GM10248 (cell line): ENCODE measurements at regions not wholly inside any gene's neighbourhood (a gene's known extent, or its start where the extent isn't known, plus 50 kb on each side); places are given as distances from the start of the nearest gene placed in this dataset.

ENCODE experiments used
- CTCF ChIA-PET: fragments of 300-600 bp; sonication (Branson Sonifier 250); formaldehyde crosslinking; extraction: SDS; loops from one replicate; lab custom pipeline; 2021; ENCODE audit warnings: antibody characterized with exemption; lab: Yijun Ruan, JAX
- POLR2A ChIA-PET: fragments of 350-650 bp; sonication (Branson Sonifier 250); formaldehyde crosslinking; extraction: SDS; loops from one replicate; lab custom pipeline; 2020; ENCODE audit warnings: antibody characterized with exemption; lab: Yijun Ruan, JAX
- DNase-seq: peaks from one replicate; pipeline ENCODE4 v3.0.0; 2012; ENCODE audit errors: extremely low spot score
- TF ChIP-seq, protein P1 (sequence below): IDR thresholded peaks from 2 replicates; pipeline ENCODE4 v1.5.1; 2012; ENCODE audit warnings: mild to moderate bottlenecking, low read depth; ENCODE audit errors: extremely low read depth, missing control alignments, control extremely low read depth

DNA sequence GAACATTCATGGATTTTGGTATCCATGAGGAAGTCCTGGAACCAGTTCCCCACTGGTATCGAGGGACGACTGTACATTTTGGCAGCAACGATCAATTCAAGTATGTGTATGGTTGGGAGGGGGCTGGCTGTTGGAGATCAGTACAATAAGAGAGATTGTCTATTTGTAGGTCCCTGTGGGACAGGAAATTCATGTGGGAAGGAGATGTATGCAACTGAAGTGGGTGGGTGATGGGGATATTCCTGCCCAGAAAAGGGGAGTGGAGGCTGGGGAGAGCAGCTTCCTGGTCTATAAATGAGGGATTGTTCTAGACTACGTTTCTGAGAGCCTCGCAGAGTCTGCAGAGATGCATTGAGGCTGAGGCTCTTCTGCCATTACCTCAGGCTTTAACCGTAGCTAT is 140.2 kb upstream of the MAGI3 start:
- ChIA-PET POLR2A (interaction anchor here (0.5 kb wide), 1 partner anchor 609 kb away, joined by 4 read pairs; no protein-coding TSS in a partner anchor), CTCF (interaction anchor here (1.6 kb wide), 1 partner anchor 43 kb away, joined by 3 read pairs; no protein-coding TSS in a partner anchor)
- no peak for DNase-seq
- TF ChIP-seq, protein P1, sequence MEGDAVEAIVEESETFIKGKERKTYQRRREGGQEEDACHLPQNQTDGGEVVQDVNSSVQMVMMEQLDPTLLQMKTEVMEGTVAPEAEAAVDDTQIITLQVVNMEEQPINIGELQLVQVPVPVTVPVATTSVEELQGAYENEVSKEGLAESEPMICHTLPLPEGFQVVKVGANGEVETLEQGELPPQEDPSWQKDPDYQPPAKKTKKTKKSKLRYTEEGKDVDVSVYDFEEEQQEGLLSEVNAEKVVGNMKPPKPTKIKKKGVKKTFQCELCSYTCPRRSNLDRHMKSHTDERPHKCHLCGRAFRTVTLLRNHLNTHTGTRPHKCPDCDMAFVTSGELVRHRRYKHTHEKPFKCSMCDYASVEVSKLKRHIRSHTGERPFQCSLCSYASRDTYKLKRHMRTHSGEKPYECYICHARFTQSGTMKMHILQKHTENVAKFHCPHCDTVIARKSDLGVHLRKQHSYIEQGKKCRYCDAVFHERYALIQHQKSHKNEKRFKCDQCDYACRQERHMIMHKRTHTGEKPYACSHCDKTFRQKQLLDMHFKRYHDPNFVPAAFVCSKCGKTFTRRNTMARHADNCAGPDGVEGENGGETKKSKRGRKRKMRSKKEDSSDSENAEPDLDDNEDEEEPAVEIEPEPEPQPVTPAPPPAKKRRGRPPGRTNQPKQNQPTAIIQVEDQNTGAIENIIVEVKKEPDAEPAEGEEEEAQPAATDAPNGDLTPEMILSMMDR = no peak

DNA sequence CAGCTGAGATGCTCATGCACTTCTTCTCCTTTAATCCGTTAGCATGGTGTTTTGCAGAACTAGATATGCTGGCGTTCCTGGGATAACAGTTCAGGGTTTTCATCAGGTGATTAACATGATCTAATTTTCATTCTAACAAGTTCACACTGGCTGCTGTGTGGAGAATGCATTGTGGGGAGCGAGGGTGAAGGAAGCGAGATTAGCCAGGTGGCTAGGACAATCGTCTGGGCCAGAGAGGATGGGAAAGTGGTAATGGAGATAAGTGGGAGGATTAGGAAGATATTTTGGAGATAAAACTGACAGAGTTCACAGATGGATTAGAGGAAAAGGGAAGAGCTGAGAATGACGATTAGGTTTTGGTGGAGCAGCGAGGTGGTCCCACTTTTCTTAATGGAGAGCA is 138.1 kb upstream of the MAGI3 start:
- ChIA-PET CTCF (interaction anchor here (1.7 kb wide), 1 partner anchor 13 kb away, joined by 4 read pairs; no protein-coding TSS in a partner anchor), POLR2A (interaction anchor here (0.6 kb wide), 1 partner anchor 8 kb away, joined by 3 read pairs; no protein-coding TSS in a partner anchor)
- DNase-seq = no peak
- TF ChIP-seq, protein P1 = no peak

DNA sequence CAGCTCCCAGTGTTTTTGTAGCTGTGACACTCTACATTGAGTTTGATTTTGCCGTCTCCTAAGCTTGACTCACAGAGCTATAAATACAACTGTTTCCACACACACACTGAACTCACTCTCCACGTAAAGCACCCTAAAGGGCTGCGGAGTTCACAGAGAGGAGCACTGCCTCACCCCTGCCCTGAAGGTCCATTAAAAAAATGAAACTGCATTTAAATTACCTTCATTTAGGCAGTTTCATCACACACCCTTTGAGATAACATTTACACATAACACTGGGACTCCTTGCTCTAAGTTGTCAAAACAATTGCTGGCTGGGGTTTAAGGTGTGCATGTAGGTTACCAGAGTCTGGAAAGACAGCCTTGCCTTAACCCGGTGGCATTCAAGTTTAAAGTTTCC is 137.1 kb upstream of the MAGI3 start:
- POLR2A ChIA-PET = no interaction called here

DNA sequence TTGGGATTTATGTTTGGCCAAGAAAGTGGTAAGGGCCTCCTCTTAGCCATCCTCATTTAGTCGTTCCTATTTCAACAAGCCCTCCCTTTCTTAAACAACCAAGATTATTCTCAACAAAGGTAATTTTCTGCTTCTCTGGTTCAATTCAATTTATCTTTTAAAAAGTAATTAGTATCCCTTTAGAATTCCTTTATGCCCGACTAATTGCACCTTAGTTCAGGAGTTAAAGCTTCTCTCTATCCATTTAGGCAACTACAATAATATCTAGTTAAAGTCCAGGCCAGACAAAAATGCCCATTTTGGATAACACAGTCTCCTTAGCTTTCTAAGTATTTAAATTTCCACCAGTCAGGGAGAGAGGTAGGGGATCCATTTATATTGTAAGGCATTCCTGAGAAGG is 136.7 kb upstream of the MAGI3 start:
- DNase-seq = no peak
- TF ChIP-seq, protein P1 = no peak
- ChIA-PET CTCF (interaction anchor here (0.9 to 1.3 kb wide), 2 partner anchors 9 to 12 kb away, joined by 3 read pairs; no protein-coding TSS in a partner anchor), POLR2A (no interaction called here)

More for the DNA sequence above, 137.1 kb upstream of the MAGI3 start:
- TF ChIP-seq, protein P1 = no peak
- no peak for DNase-seq
- CTCF ChIA-PET = interaction anchor here (0.9 kb wide), 1 partner anchor 12 kb away, joined by 3 read pairs; no protein-coding TSS in a partner anchor

DNA sequence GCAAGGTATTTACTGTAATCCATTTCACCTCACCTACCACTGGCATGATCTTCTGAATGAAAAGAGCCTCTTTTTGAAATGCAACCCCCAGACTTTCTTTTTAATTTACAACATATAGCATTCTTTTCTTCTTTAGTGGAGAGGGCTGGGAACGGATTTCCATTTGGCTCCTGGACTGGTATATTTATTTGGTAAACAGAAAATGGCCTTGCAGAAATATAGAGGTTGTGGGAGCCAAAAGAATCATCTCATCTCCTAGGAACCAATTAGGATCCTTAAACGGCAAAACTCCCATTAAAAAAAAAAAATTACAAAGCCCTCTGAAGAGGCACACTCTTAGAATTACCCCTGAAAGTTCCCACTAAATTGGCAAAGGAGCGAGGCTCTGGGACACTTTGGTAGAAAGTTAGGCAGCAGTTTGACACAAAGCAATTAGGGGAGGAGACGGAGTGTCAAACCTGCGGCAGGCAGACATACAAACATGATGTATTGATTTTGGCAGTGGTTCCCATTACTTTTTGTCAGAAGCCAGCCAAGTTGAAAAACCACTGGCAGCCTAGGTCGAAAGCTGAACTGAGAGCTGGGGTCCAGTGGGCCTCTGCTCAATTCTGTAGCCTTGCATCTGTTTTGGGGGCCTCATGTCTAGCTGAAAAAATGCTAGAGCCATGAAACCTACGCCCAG is 135.1 kb upstream of the MAGI3 start:
- TF ChIP-seq, protein P1 = no peak
- DNase-seq = no peak
- CTCF ChIA-PET = interaction anchor here (1.3 kb wide), 1 partner anchor 10 kb away, joined by 3 read pairs; no protein-coding TSS in a partner anchor

DNA sequence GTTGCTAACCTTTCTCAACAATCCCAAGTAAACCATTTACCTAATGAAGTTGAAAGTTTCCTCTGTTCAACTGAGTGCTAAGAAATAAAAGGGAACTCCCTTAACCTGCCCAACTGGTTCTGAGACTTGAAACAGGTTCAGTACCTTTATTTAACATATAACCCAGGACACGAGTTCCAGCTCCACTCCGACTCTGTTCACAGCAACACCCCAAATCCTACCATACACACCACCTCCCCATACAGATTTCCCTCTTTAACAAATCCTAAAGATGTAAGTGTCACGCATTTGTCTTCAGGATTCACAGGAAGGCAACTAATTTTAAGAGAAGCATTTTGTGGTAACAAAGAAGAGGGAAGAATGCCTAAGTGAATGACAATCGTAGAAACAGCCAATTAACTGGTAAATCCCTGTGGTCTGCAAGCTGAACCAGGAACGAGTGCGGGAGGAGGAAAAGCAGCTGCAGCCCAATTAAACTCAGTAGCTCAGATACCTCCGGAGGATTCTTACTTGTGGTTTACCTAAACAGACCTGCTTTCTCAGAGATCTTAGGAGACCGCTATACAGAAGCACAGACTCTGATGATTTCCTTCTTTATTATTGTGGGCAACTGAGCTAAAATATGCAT is 134.5 kb upstream of the MAGI3 start:
- CTCF ChIA-PET = no interaction called here
- POLR2A ChIA-PET = no interaction called here
- no peak for DNase-seq
- TF ChIP-seq, protein P1 = no peak

More for the DNA sequence above, 135.1 kb upstream of the MAGI3 start:
- POLR2A ChIA-PET = no interaction called here
